Aorta (tissue), 5 donors: ENCODE measurements at regions not wholly inside any gene's neighbourhood (a gene's known extent, or its start where the extent isn't known, plus 50 kb on each side); places are given as distances from the start of the nearest gene placed in this dataset.

Source experiments
- ATAC-seq: fragments of 200-7000 bp; cut with Tn5 transposase; one replicate; pipeline ENCODE4 v1.9.1; 2022; ENCODE audit warnings: moderate library complexity; ENCODE audit not compliant: low FRiP score
- DNase-seq, 2 donors: peaks; one replicate each; pipeline ENCODE4 v3.0.0-alpha.2; 2020
- H3K27ac ChIP-seq, 2 donors: one replicate each; pipeline ENCODE4 v1.5.1; 2013; ENCODE audit warnings: low read length in 2 of 2, mild to moderate bottlenecking in 2 of 2, moderate library complexity in 2 of 2, control low read depth in 1 of 2, inconsistent platforms in 1 of 2, low read depth in 1 of 2
- H3K27me3 ChIP-seq, 2 donors: one replicate each; pipeline ENCODE4 v1.6.1; 2013; ENCODE audit warnings: control low read depth in 1 of 2, low read length in 1 of 2, mild to moderate bottlenecking in 1 of 2, moderate library complexity in 1 of 2; ENCODE audit not compliant: insufficient read depth in 2 of 2, control insufficient read depth in 1 of 2
- H3K36me3 ChIP-seq, 2 donors: one replicate each; pipeline ENCODE4 v1.6.1; 2013; ENCODE audit warnings: control low read depth in 1 of 2, low read length in 1 of 2, mild to moderate bottlenecking in 1 of 2; ENCODE audit not compliant: insufficient read depth in 2 of 2, control insufficient read depth in 1 of 2
- H3K4me1 ChIP-seq, 2 donors: one replicate each; pipeline ENCODE4 v1.6.1; 2013; ENCODE audit warnings: low read length in 2 of 2, control low read depth in 1 of 2, mild to moderate bottlenecking in 1 of 2, moderate library complexity in 1 of 2; ENCODE audit not compliant: insufficient read depth in 2 of 2, control insufficient read depth in 1 of 2
- H3K4me3 ChIP-seq, 2 donors: one replicate each; pipeline ENCODE4 v1.5.1; 2013; ENCODE audit warnings: low read length in 2 of 2, control low read depth in 1 of 2, mild to moderate bottlenecking in 1 of 2
- H3K9me3 ChIP-seq: one replicate; pipeline ENCODE4 v1.6.1; 2013; ENCODE audit warnings: mild to moderate bottlenecking, low read length; ENCODE audit not compliant: control insufficient read depth
- WGBS, 2 donors: extraction: QIAGEN DNeasy Blood & Tissue Kit; methylation state at CpG; one replicate each; pipeline ENCODE4 v1.1.7; 2013; 5-methylcytosine and 5-hydroxymethylcytosine counted together
- intact Hi-C, 2 donors: fragments of 100-400 bp; cut with DNase I; formaldehyde crosslinking; loops; one replicate each; pipeline versions ENCODE4 v1.14.2 to v1.15.0; 2022
- donor health status: healthy with polysubstance abuse.
- donor health status: Bipolar disorder and iron deficiency.
- donor health status: DM: no; HTN: no; CAD: no.
- donor health status: DM: no; HTN: no; CAD: no.
- donor health status: DM: yes; HTN: yes; CAD: no.

- no peaks in the 10 kb centered on the region for H3K27me3 ChIP-seq
- no peak overlapping the region for H3K27ac ChIP-seq
- intact Hi-C loops, result no loop called here
- no peak overlapping the region for H3K4me3 ChIP-seq
- no peaks in the 10 kb centered on the region for H3K4me1 ChIP-seq
- H3K9me3 ChIP-seq, result no peaks in the 10 kb centered on the region
- WGBS, 2 donors, result 16 to 27% methylated on average over 4 of the region's 4 CpGs
- H3K36me3 ChIP-seq, result no peaks in the 10 kb centered on the region
- no peak for DNase-seq
- no peak for ATAC-seq
These were observed 368.0 kb upstream of the IRX2 start for GRCh38 chr5:3119435-3119834.

GRCh38 chr5:3118340-3118739, 366.9 kb upstream of the IRX2 start:
- Histone ChIP-seq H3K27me3 (no peaks in the 10 kb centered on the region), H3K36me3 (no peaks in the 10 kb centered on the region), H3K4me1 (no peaks in the 10 kb centered on the region), H3K27ac (no peak overlapping the region), H3K4me3 (no peak overlapping the region), H3K9me3 (peaks cover 2% of the 10 kb centered on the region)
- DNase-seq, result no peak
- WGBS, 2 donors, result 32 to 40% methylated on average over 15 of the region's 15 CpGs
- no peak for ATAC-seq
- intact Hi-C loops, result no loop called here

GRCh38 chr5:3116366-3116765, 364.9 kb upstream of the IRX2 start:
- H3K4me1 ChIP-seq, result no peaks in the 10 kb centered on the region
- no peak overlapping the region for H3K4me3 ChIP-seq
- no peaks in the 10 kb centered on the region for H3K27me3 ChIP-seq
- 4 to 7% methylated on average over 23 of the region's 23 CpGs for WGBS, 2 donors
- intact Hi-C loops, result no loop called here
- H3K36me3 ChIP-seq, result no peaks in the 10 kb centered on the region
- no peak overlapping the region for H3K27ac ChIP-seq
- DNase-seq, result no peak
- peaks cover 2% of the 10 kb centered on the region for H3K9me3 ChIP-seq
- no peak for ATAC-seq

- ATAC-seq (no peak), DNase-seq (no peak)
- Histone ChIP-seq H3K4me1 (no peaks in the 10 kb centered on the region), H3K4me3 (no peak overlapping the region), H3K27me3 (no peaks in the 10 kb centered on the region), H3K27ac (no peak overlapping the region), H3K36me3 (no peaks in the 10 kb centered on the region), H3K9me3 (peaks cover 2% of the 10 kb centered on the region)
- 91% methylated on average over 14 of the region's 14 CpGs for WGBS, 2 donors
- intact Hi-C loops, result no loop called here
These were observed 363.0 kb upstream of the IRX2 start for GRCh38 chr5:3114467-3114866.

- H3K27ac ChIP-seq, result no peak overlapping the region
- no peak overlapping the region for H3K4me3 ChIP-seq
- no peaks in the 10 kb centered on the region for H3K27me3 ChIP-seq
- ATAC-seq (no peak), DNase-seq (no peak)
- H3K36me3 ChIP-seq, result no peaks in the 10 kb centered on the region
- no peaks in the 10 kb centered on the region for H3K4me1 ChIP-seq
- 79 to 81% methylated on average over 9 of the region's 9 CpGs for WGBS, 2 donors
- peaks cover 2% of the 10 kb centered on the region for H3K9me3 ChIP-seq
- intact Hi-C loops, result no loop called here
These were observed 358.9 kb upstream of the IRX2 start for GRCh38 chr5:3110371-3110770.

GRCh38 chr5:3107156-3107611, 355.7 kb upstream of the IRX2 start:
- 14% methylated on average over 12 of the region's 12 CpGs for WGBS, 2 donors

GRCh38 chr5:3105581-3105980, 354.1 kb upstream of the IRX2 start:
- Histone ChIP-seq H3K36me3 (no peaks in the 10 kb centered on the region), H3K9me3 (no peaks in the 10 kb centered on the region), H3K4me3 (no peak overlapping the region), H3K27me3 (no peaks in the 10 kb centered on the region), H3K4me1 (no peaks in the 10 kb centered on the region), H3K27ac (no peak overlapping the region)
- DNase-seq (no peak), ATAC-seq (no peak)
- WGBS, 2 donors, result 60 to 61% methylated on average over 9 of the region's 9 CpGs
- intact Hi-C loops, result no loop called here

More at GRCh38 chr5:3107156-3107611, 355.7 kb upstream of the IRX2 start:
- intact Hi-C loops, result no loop called here
- H3K27me3 ChIP-seq, result no peaks in the 10 kb centered on the region
- H3K36me3 ChIP-seq, result no peaks in the 10 kb centered on the region
- H3K9me3 ChIP-seq, result no peaks in the 10 kb centered on the region
- no peak for ATAC-seq
- no peaks in the 10 kb centered on the region for H3K4me1 ChIP-seq
- DNase-seq, result no peak
- H3K27ac ChIP-seq, result no peak overlapping the region
- no peak overlapping the region for H3K4me3 ChIP-seq

GRCh38 chr5:3105172-3105571, 353.7 kb upstream of the IRX2 start:
- Histone ChIP-seq H3K4me1 (no peaks in the 10 kb centered on the region), H3K4me3 (no peak overlapping the region), H3K9me3 (no peaks in the 10 kb centered on the region), H3K27me3 (no peaks in the 10 kb centered on the region), H3K27ac (no peak overlapping the region), H3K36me3 (no peaks in the 10 kb centered on the region)
- WGBS, 2 donors, result 63 to 65% methylated on average over 3 of the region's 3 CpGs
- DNase-seq (no peak), ATAC-seq (no peak)
- intact Hi-C loops, result no loop called here

- Histone ChIP-seq H3K4me3 (no peak overlapping the region), H3K36me3 (no peaks in the 10 kb centered on the region), H3K27ac (no peak overlapping the region), H3K4me1 (no peaks in the 10 kb centered on the region), H3K27me3 (no peaks in the 10 kb centered on the region), H3K9me3 (no peaks in the 10 kb centered on the region)
- 6 to 8% methylated on average over 21 of the region's 21 CpGs for WGBS, 2 donors
- no peak for ATAC-seq
- DNase-seq, result no peak
- intact Hi-C loops, result no loop called here
These were observed 353.1 kb upstream of the IRX2 start for GRCh38 chr5:3104429-3105060.
